ENCODE measurements at regions not wholly inside any gene's neighbourhood (a gene's known extent, or its start where the extent isn't known, plus 50 kb on each side); places are given as distances from the start of the nearest gene placed in this dataset.
"Not testable (repeated sequence)": the region's sequence is repeated elsewhere in the genome, so short reads cannot be mapped to it uniquely, and the experiment has no call there.

DNA sequence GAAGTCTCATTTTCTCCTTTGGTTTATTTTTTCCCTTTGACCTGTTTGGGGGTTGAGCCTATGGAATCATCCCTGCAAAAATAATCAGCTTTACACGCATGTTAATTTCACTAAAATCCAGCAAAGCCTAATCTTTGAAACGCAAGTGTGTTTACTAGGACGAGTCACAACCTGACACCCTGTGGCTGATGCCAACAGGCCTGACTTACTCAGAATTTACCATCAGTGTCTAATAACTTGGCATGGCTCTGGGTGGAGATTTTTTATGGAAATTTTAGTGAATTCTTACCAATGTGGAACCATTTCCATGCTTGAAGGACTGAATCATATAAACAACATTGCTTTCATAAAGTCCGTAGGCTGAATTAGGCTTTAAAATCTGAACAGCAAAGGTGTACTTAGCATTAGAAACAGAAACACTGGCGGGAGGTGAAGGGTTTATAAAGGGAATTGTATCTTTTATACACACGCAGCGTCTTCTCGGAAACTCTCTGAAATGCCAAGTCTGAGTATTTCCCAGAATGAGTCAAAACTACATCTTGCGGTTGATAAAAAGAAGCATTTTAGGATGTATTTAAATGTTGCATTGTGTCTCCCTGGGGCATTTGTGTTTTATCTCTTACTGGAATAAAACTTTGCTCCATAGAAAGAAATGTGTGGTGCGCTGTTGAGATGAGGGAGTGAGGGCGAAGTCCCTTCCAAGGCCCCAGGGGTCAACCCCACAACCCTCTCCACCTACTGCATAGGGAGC lies 81.2 kb downstream of the DACT2 start:
- TF ChIP-seq, protein P1, sequence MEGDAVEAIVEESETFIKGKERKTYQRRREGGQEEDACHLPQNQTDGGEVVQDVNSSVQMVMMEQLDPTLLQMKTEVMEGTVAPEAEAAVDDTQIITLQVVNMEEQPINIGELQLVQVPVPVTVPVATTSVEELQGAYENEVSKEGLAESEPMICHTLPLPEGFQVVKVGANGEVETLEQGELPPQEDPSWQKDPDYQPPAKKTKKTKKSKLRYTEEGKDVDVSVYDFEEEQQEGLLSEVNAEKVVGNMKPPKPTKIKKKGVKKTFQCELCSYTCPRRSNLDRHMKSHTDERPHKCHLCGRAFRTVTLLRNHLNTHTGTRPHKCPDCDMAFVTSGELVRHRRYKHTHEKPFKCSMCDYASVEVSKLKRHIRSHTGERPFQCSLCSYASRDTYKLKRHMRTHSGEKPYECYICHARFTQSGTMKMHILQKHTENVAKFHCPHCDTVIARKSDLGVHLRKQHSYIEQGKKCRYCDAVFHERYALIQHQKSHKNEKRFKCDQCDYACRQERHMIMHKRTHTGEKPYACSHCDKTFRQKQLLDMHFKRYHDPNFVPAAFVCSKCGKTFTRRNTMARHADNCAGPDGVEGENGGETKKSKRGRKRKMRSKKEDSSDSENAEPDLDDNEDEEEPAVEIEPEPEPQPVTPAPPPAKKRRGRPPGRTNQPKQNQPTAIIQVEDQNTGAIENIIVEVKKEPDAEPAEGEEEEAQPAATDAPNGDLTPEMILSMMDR (IDR thresholded peaks at IDR 0.05; ENCODE audit: insufficient read depth in 1 of 2, low read depth in 1 of 2, low read length in 1 of 2, severe bottlenecking in 1 of 2, unreplicated experiment in 1 of 2), result no peak
- intact Hi-C loops (cut with micrococcal nuclease; ENCODE audit: unreplicated experiment), result no loop called here
- Histone ChIP-seq H3K4me1 (peaks cover 3% of the 10 kb centered on the region; the same call in 1 of the 2 replicates), H3K9me3 (no peaks in the 10 kb centered on the region), H3K27me3 (replicated peaks; ENCODE audit: control insufficient read depth, insufficient read depth, low read length) (no peaks in the 10 kb centered on the region), H3K4me3 (ENCODE audit: low read depth, low read length) (no peak overlapping the region), H3K36me3 (ENCODE audit: control insufficient read depth, insufficient read depth, low read length) (no peaks in the 10 kb centered on the region)
- CTCF ChIA-PET, result no interaction called here
- Mint-ChIP-seq H3K36me3 (ENCODE audit: insufficient read depth, unreplicated experiment) (no peaks in the 10 kb centered on the region), H3K9me3 (ENCODE audit: unreplicated experiment) (no peaks in the 10 kb centered on the region), H3K4me1 (ENCODE audit: low read depth, unreplicated experiment) (no peaks in the 10 kb centered on the region), H3K27me3 (ENCODE audit: insufficient read depth, unreplicated experiment) (no peaks in the 10 kb centered on the region), H3K27ac (ENCODE audit: unreplicated experiment) (no peak overlapping the region), H3K4me3 (ENCODE audit: unreplicated experiment) (no peak overlapping the region)
- POLR2A ChIA-PET, result no interaction called here
- no TSS peak for BruUV-seq (replicated peaks)
- no peak for DNase-seq

DNA sequence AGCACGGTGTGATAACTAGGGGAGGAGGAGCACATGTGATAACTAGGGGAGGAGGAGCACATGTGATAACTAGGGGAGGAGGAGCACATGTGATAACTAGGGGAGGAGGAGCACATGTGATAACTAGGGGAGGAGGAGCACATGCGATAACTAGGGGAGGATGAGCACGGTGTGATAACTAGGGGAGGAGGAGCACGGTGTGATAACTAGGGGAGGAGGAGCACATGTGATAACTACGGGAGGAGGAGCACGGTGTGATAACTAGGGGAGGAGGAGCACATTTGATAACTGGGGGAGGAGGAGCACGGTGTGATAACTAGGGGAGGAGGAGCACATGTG lies 85.7 kb downstream of the DACT2 start:
- CTCF ChIA-PET, result interaction anchor here (1.3 kb wide), 1 partner anchor 32 kb away, joined by 3 read pairs; no protein-coding TSS in a partner anchor
- H3K4me3 ChIP-seq (ENCODE audit: low read depth, low read length); H3K9me3 Mint-ChIP-seq (ENCODE audit: unreplicated experiment); H3K4me3 Mint-ChIP-seq (ENCODE audit: unreplicated experiment); H3K36me3 ChIP-seq (ENCODE audit: control insufficient read depth, insufficient read depth, low read length); H3K27me3 ChIP-seq (replicated peaks; ENCODE audit: control insufficient read depth, insufficient read depth, low read length); DNase-seq; H3K9me3 ChIP-seq; H3K36me3 Mint-ChIP-seq (ENCODE audit: insufficient read depth, unreplicated experiment); H3K4me1 ChIP-seq; intact Hi-C loops (cut with micrococcal nuclease; ENCODE audit: unreplicated experiment); H3K4me1 Mint-ChIP-seq (ENCODE audit: low read depth, unreplicated experiment); POLR2A ChIA-PET; BruUV-seq (replicated peaks); H3K27me3 Mint-ChIP-seq (ENCODE audit: insufficient read depth, unreplicated experiment); H3K27ac Mint-ChIP-seq (ENCODE audit: unreplicated experiment): not testable (repeated sequence)

DNA sequence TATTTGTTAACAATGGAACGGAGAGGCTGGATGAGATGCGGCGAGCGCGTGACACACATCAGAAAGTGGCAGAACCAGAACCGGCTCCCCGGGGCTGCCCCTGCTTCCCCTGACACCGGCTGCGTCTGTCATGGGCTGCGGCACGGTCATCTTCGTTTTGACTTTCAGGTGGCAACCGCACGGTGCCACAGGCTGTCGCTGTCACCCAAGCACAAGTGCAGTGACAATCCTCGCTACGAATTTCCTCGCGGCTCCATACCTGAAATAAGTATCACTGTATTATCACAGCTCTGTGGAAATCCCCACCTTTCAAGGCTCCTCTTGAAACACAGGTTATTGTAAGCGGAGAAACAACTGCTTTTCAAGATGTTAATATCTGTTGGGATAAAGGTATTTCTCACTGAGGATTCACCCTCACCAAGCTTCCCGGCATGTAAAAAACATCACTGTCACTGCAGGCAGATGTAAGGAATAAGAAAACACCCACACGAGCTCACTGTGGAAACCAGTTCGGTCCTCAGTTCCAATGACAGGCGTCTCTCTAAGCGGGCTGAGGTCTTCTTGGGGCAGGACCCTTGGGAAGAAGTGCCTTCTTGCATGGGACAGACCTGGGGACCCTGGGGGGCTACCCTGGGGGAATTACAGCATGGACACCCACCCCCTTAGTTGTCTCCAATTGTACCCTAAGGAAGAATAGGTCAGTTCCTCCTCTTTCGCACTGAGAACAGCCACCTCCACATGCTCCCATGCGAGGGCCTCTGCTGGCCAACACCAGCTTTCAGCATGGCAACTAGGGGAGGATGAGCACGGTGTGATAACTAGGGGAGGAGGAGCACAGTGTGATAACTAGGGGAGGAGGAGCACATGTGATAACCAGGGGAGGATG lies 86.3 kb downstream of the DACT2 start:
- intact Hi-C loops (cut with micrococcal nuclease; ENCODE audit: unreplicated experiment), result no loop called here
- BruUV-seq (replicated peaks), result no TSS peak
- H3K27me3 Mint-ChIP-seq (ENCODE audit: insufficient read depth, unreplicated experiment), result no peaks in the 10 kb centered on the region
- Histone ChIP-seq H3K4me1 (peaks cover 2% of the 10 kb centered on the region; the same call in 1 of the 2 replicates), H3K9me3 (no peaks in the 10 kb centered on the region), H3K27me3 (replicated peaks; ENCODE audit: control insufficient read depth, insufficient read depth, low read length) (no peaks in the 10 kb centered on the region), H3K36me3 (ENCODE audit: control insufficient read depth, insufficient read depth, low read length) (no peaks in the 10 kb centered on the region), H3K4me3 (ENCODE audit: low read depth, low read length) (no peak overlapping the region)
- no peaks in the 10 kb centered on the region for H3K36me3 Mint-ChIP-seq (ENCODE audit: insufficient read depth, unreplicated experiment)
- no peaks in the 10 kb centered on the region for H3K9me3 Mint-ChIP-seq (ENCODE audit: unreplicated experiment)
- H3K27ac Mint-ChIP-seq (ENCODE audit: unreplicated experiment), result no peak overlapping the region
- ChIA-PET POLR2A (no interaction called here), CTCF (interaction anchor here (1.3 kb wide), 1 partner anchor 32 kb away, joined by 3 read pairs; no protein-coding TSS in a partner anchor)
- TF ChIP-seq, protein P1 (IDR thresholded peaks at IDR 0.05; ENCODE audit: insufficient read depth in 1 of 2, low read depth in 1 of 2, low read length in 1 of 2, severe bottlenecking in 1 of 2, unreplicated experiment in 1 of 2), result no peak
- no peak for DNase-seq
- H3K4me3 Mint-ChIP-seq (ENCODE audit: unreplicated experiment), result no peak overlapping the region
- H3K4me1 Mint-ChIP-seq (ENCODE audit: low read depth, unreplicated experiment), result peaks cover 7% of the 10 kb centered on the region

Measured in Caco-2 (cell line).